Left ventricle myocardium inferior (tissue), 1 donor: ENCODE measurements at regions not wholly inside any gene's neighbourhood (a gene's known extent, or its start where the extent isn't known, plus 50 kb on each side); places are given as distances from the start of the nearest gene placed in this dataset.

Experiments used
- DNase-seq: peaks from one replicate; pipeline ENCODE4 v3.0.0-alpha.2; 2020
- H3K27ac ChIP-seq: fragments of 200-600 bp; replicated peaks from 2 replicates; pipeline ENCODE4 v1.8.0; 2021
- H3K27me3 ChIP-seq: fragments of 200-600 bp; 2 replicates; pipeline ENCODE4 v1.8.0; 2021; ENCODE audit warnings: low read depth
- H3K36me3 ChIP-seq: fragments of 200-600 bp; 2 replicates; pipeline ENCODE4 v1.8.0; 2021
- H3K4me1 ChIP-seq: fragments of 200-600 bp; 2 replicates; pipeline ENCODE4 v1.8.0; 2021
- H3K4me3 ChIP-seq: fragments of 200-600 bp; 2 replicates; pipeline ENCODE4 v1.8.0; 2021; ENCODE audit warnings: mild to moderate bottlenecking, moderate library complexity
- H3K9me3 ChIP-seq: fragments of 200-600 bp; replicated peaks from 2 replicates; pipeline ENCODE4 v1.8.0; 2021
- CTCF ChIP-seq: fragments of 200-600 bp; IDR thresholded peaks from 2 replicates; pipeline ENCODE4 v1.8.0; 2021; ENCODE audit warnings: antibody characterized with exemption, mild to moderate bottlenecking, borderline replicate concordance
- intact Hi-C: fragments of 100-400 bp; cut with micrococcal nuclease; formaldehyde crosslinking; loops from one replicate; pipeline ENCODE4 v1.11.0; 2022
- donor health status: DM: no; HTN: yes; CAD: no; lungs with severe emphysema.

GRCh38 chr1:70843452-70843851 lies 204.2 kb downstream of the PTGER3 start:
- TF ChIP-seq CTCF, result no peak
- Histone ChIP-seq H3K36me3 (no peaks in the 10 kb centered on the region), H3K4me3 (no peak overlapping the region), H3K27me3 (no peaks in the 10 kb centered on the region), H3K27ac (no peak overlapping the region), H3K4me1 (peaks cover 8% of the 10 kb centered on the region), H3K9me3 (no peaks in the 10 kb centered on the region)
- no peak for DNase-seq
- intact Hi-C loops, result no loop called here

- no peak for TF ChIP-seq CTCF
- intact Hi-C loops, result no loop called here
- no peaks in the 10 kb centered on the region for H3K36me3 ChIP-seq
- no peak overlapping the region for H3K4me3 ChIP-seq
- H3K27me3 ChIP-seq, result no peaks in the 10 kb centered on the region
- H3K9me3 ChIP-seq, result peaks cover 3% of the 10 kb centered on the region
- H3K4me1 ChIP-seq, result peaks cover 8% of the 10 kb centered on the region
- no peak overlapping the region for H3K27ac ChIP-seq
- no peak for DNase-seq
These were observed 200.6 kb downstream of the PTGER3 start for GRCh38 chr1:70847013-70847412.

GRCh38 chr1:70855203-70855602 lies 192.4 kb downstream of the PTGER3 start:
- no peak for DNase-seq
- intact Hi-C loops, result no loop called here
- no peaks in the 10 kb centered on the region for H3K4me1 ChIP-seq
- no peaks in the 10 kb centered on the region for H3K9me3 ChIP-seq
- H3K4me3 ChIP-seq, result no peak overlapping the region
- no peak overlapping the region for H3K27ac ChIP-seq
- no peak for TF ChIP-seq CTCF
- H3K36me3 ChIP-seq, result no peaks in the 10 kb centered on the region
- H3K27me3 ChIP-seq, result no peaks in the 10 kb centered on the region

GRCh38 chr1:70856201-70856600 lies 191.4 kb downstream of the PTGER3 start:
- Histone ChIP-seq H3K36me3 (no peaks in the 10 kb centered on the region), H3K27ac (no peak overlapping the region), H3K4me3 (no peak overlapping the region), H3K4me1 (no peaks in the 10 kb centered on the region), H3K27me3 (no peaks in the 10 kb centered on the region), H3K9me3 (no peaks in the 10 kb centered on the region)
- intact Hi-C loops, result no loop called here
- no peak for TF ChIP-seq CTCF
- no peak for DNase-seq

DNA sequence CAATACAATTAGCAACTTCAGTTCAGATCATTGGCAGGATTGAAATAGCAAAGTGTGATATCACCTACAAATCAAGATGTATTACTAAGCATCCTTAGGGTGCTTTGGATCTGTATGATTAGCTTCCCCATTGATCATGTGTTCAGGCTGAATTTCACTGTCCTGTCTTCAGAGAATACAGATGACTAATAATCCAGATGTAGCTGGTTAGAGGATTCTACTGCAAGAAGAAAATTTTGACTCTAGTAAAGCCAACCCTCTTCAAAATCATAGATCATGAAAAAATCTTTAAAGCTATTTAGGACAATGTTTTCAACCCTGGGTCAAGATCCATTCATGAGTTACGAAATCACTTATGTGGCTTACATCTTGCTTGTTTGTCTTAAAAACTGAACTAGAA lies 184.4 kb downstream of the PTGER3 start:
- Histone ChIP-seq H3K36me3 (no peaks in the 10 kb centered on the region), H3K27ac (no peak overlapping the region), H3K4me1 (no peaks in the 10 kb centered on the region), H3K27me3 (no peaks in the 10 kb centered on the region), H3K4me3 (no peak overlapping the region), H3K9me3 (no peaks in the 10 kb centered on the region)
- no peak for DNase-seq
- intact Hi-C loops, result no loop called here
- TF ChIP-seq CTCF, result no peak

GRCh38 chr1:70864302-70864701 lies 183.3 kb downstream of the PTGER3 start:
- intact Hi-C loops, result no loop called here
- no peak overlapping the region for H3K27ac ChIP-seq
- H3K27me3 ChIP-seq, result no peaks in the 10 kb centered on the region
- no peaks in the 10 kb centered on the region for H3K4me1 ChIP-seq
- no peak for DNase-seq
- no peaks in the 10 kb centered on the region for H3K36me3 ChIP-seq
- no peak overlapping the region for H3K4me3 ChIP-seq
- H3K9me3 ChIP-seq, result no peaks in the 10 kb centered on the region
- TF ChIP-seq CTCF, result no peak
